Limb (tissue), 2 donors: ENCODE measurements at regions not wholly inside any gene's neighbourhood (a gene's known extent, or its start where the extent isn't known, plus 50 kb on each side); places are given as distances from the start of the nearest gene placed in this dataset.
A peak's percentile ranks its signal among the peaks of the same experiment; 100 is the strongest.

Experiments used
- DNase-seq, 2 donors: peaks; one replicate each; pipeline ENCODE4 v3.0.0-alpha.2; 2016; ENCODE audit errors: extremely low spot score in 2 of 2

DNA sequence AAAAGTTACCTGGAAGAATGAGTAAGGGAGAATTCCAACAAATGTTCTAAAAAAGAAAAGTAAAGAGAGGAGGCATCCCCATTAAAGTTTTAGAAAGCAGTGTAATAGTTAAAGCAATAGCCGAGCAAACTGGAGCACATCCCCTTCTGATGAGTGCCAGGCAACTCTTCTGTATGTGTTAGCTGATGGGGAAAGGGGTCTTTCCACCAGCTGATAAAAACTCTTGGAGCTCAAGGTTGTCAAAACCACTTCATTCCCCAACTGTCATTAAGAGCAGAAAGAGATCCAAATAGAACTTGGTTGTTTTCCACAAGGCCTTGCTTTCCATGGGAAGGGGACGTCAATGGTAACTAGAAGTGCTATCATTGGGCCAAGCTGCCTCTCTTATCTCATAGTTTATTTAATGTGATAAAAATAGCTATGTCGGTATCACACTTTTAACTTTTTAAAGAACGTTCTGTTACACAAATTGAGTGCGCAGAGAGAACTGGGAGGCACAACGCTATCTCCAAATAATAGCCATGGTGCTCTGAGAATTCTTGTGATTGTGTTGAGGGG lies 116.9 kb downstream of the POLR2M start:
- no peak for DNase-seq

DNA sequence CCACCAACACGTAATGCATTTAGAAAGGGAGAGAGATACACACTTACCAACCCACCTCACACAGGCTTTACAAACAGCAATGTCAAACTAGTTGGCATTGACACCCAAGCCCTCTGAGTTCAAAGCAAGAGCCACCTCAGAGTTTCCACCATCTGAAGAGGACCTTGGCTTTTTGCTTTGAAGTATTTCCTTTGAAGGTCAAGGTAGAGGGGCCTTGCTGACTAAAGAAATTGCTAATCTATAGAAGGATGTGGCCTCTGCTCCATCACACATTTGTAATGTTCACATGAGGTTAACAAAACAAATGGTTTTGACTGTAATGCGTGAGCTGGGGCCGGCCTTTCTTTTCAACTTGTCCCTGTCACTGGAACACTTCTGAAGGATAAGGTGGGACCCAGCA lies 117.7 kb downstream of the POLR2M start:
- DNase-seq, result no peak

GRCh38 chr15:57827021-57827420 lies 120.5 kb downstream of the POLR2M start:
- no peak for DNase-seq

- no peak for DNase-seq
These were observed 121.5 kb downstream of the POLR2M start for GRCh38 chr15:57827971-57828370.

DNA sequence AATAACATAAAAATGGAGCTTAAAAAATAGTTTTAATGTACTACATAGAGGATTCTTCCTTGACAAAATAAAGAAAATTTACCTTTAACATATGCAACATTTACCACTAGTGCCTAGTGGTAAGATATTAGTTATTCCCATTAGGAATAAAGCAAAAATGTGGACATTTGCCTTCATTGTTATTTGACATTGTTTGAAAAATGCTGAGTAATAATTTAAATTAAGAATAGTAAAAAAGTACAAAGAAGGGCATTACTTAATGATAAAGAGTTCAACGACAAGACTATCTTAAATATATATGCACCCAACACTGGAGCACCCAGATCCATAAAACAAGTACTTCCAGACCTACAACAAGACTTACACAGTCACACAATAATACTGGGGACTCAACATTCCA lies 125.7 kb downstream of the POLR2M start:
- DNase-seq, result no peak

DNA sequence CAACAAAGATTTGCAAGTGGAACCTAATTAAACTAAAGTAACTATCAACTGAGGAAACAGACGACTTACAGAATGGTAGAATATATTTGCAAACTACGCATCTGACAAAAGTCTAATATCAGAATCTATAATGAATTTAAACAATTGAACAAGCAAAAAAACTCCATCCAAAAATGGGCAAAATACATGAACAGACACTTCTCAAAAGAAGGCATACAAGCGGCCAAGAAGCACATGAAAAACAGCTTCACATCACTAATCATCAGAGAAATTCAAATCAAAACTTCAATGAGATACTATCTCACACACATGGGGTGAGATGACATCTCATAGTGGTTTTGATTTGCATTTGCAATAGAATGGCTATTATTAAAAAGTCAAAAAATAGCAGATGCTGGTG lies 128.6 kb downstream of the POLR2M start:
- no peak for DNase-seq

- DNase-seq, result no peak
These were observed 142.8 kb downstream of the POLR2M start for GRCh38 chr15:57849317-57849716.

DNA sequence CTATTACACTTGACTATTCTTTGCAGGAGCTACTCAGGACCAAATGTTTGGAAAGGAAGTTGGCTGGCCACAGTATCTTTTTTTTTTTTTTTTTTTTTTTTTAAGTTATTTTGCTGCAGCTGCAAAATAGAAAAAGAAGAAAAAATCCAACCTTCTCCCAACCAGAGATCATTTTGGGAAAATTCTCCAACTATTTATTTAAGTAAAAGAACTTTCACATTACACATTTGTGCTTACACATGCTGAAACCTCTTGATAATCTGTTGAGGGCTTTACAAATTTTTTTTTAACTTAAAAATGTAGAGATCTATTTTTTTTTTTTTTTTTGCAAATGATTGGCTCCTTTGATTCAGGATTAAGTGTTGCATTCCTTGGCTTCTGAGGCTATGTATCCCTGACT lies 148.0 kb downstream of the POLR2M start:
- no peak for DNase-seq

DNA sequence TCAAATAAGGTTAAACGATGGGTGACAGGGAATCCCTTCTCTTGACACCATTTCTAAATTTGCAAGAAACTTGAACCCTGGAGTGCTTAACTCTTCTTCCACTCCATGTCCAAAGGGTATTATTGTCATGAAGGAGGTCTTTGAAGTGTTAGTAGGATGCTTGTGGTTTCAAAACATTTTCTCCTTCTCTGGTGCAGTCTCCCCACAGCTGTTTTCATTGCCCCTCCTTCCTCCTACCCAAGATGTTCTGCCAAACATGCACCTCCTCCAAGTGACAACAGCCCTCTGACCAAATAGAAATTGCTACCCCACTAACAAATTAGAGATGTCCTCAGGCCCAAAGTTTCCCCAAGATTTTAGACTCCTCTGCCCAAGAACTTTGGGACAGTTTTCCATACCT lies 151.4 kb downstream of the POLR2M start:
- DNase-seq, result no peak

GRCh38 chr15:57859130-57859685 lies 152.7 kb downstream of the POLR2M start:
- DNase-seq, result no peak

GRCh38 chr15:57861034-57861638 lies 154.6 kb downstream of the POLR2M start:
- peak in 1 of 2 donors; percentile 71 for DNase-seq

DNA sequence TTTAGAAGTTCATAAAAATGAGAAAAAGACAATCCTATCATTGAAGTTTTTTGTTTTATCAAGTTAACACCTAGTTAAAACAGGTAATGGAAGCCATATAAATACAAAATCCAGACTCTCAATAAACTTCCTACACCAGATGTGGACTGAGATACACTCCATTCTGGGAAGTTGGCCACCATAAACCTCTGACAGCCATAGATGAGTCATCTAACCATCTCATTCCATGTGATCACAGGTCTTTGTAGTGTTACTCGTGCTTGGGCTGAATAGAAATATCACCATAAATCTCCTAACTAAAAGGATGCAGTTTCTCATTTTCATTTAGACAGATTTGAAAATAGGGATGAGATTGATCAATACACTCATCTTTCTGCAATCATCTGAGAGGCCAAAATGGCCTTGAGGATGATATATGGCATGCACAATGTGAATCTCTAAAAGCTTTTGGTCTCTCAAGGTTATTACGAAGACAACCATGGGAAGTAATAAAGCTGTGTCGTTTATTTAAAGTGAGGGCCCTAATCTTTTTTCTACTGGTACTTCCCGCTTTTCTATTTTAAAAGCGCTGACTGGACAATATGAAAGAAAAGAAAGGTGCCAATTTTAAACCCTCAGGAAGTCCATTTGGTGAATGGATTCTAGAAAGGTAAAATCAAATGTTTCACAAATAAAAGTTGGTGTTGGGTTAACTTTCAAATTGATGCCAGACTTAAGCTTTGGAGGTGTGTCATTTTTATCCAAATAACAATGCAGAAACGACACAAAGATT lies 155.5 kb downstream of the POLR2M start:
- DNase-seq, result no peak

DNA sequence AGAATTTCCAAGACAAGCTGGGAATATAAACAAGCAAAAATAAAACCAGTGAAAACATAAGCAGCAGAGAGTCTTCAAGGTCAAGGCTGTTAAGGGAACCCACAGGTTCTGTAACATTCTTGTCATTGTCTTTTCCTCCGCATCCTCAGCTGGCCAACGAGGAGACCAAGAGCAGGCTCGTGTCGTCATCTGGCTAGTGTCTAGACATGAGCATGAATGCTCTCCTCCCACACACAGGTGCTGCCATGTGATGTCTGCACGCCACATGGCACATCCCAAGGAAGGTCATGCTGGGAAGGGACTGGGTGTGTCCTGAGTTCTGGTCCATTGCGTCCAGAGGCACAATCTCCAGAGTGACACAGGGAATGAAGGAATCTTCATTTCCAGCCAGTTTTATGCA lies 156.2 kb downstream of the POLR2M start:
- no peak for DNase-seq

GRCh38 chr15:57865294-57865693 lies 158.8 kb downstream of the POLR2M start:
- no peak for DNase-seq

DNA sequence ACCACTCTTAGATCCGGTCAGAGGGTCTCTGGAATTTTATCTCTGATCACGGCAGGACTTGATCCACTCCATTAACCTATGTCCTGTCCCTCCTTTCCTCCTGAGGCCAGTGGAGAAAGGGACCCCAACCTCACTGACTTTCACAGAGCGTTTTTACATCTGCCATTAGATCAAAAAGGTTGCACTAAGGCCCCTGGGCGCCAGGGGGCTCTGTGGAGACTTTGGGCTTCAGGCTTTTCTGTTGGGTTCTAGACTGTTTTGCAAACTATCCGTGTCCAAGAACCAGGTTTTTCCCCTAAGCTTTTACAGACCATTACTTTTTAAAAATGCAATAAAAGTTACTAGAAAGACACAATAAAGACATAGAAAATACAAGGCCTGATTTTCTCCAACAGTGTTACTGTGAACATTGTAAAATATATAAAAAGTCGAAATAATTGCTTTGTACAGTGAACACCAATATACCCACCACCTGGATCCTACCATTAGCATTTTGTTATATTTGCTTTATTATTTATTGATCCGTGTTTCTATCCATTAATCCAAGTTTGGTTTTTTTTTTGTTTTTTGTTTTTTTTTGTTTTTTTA lies 159.7 kb downstream of the POLR2M start:
- DNase-seq, result peak in 1 of 2 donors; percentile 49

DNA sequence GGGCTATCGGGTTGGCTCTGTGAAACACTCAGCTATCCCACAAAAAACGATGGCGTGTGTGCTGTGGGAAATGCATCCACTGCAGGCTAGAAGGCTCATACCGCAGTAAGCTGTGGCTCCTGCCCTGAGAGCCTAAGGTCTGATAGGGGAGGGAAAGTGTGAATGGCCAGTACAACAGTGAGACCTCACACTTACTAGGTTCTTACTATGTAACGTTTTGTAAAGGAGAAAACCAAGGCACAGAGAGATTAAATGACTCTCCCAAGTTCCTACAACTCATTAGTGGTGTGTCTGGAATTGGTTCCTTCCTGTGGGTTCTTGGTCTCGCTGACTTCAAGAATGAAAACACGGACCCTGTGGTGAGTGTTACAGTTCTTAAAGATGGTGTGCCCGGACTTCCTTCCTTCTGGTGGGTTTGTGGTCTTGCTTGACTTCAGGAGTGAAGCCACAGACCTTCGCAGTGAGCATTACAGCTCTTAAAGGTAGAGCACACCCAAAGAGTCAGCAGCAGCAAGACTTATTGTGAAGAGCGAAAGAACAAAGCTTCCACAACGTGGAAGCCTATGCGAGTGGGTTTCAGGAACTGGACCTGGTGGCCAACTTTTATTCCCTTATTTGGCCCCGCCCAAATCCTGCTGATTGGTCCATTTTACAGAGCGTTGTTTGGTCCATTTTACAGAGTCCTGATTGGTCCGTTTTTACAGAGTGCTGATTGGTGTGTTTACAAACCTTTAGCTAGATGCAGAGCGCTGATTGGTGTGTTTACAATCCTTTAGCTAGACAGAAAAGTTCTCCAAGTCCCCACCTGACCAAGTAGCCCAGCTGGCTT lies 161.7 kb downstream of the POLR2M start:
- DNase-seq, result no peak

- DNase-seq, result no peak
These were observed 164.2 kb downstream of the POLR2M start for GRCh38 chr15:57870667-57871066.

DNA sequence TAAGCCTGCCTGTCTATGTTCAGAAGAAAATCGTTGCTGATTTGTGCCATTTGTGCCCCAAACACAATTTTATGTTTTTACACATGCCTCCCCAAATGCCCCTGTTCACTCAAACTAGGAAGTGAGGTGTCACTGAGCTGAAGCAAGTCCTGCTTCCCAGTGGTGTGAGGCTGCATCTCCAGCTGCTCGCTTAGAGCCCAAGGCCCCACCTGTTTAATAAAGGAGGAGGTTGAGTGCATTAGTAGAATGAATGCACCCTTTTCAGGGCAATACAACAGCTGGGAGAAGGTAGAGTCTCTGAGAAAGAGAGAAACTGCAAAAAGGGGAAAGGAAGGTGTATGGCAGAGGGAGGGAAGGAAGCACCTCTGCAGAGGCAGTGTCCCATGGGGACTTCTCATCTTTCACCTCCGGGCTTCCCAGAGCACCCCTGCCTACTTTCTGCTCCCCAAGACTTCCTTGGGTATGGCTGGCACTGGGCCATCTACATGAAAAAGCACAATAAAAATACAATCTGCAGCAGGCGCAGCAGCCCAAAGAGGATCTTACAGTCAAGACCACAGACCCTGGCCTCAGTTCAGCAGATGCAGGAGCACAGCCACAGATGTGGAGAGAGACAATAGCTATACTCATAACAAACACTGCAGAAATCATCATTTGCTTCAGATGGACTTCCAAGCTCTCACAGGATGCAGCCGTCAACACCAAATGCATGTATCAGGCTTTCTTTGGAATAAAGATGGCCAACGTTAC lies 165.9 kb downstream of the POLR2M start:
- peak in 1 of 2 donors; percentile 15 for DNase-seq

GRCh38 chr15:57873564-57874209 lies 167.2 kb downstream of the POLR2M start:
- DNase-seq, result no peak

GRCh38 chr15:57875347-57875746 lies 168.8 kb downstream of the POLR2M start:
- no peak for DNase-seq
